ENCODE measurements at regions not wholly inside any gene's neighbourhood (a gene's known extent, or its start where the extent isn't known, plus 50 kb on each side); places are given as distances from the start of the nearest gene placed in this dataset.

- TF ChIP-seq CTCF (IDR thresholded peaks at IDR 0.05) (no peak), POLR2A (IDR thresholded peaks at IDR 0.05) (no peak)
Measured at GRCh38 chr1:181251713-181252075, 163.2 kb downstream of the IER5 start.

Measured in thyroid gland (tissue), 4 donors.